CD14-positive monocyte (primary cell): ENCODE measurements at regions not wholly inside any gene's neighbourhood (a gene's known extent, or its start where the extent isn't known, plus 50 kb on each side); places are given as distances from the start of the nearest gene placed in this dataset.

ENCODE experiments used
- DNase-seq, 3 donors: peaks; one replicate each; pipeline ENCODE4 v3.0.0-alpha.2; 2011 to 2022
- H2AFZ ChIP-seq: 2 replicates; pipeline ENCODE4 v1.6.0; 2012; ENCODE audit warnings: mild to moderate bottlenecking, low read depth, low read length, inconsistent platforms; ENCODE audit not compliant: insufficient read depth, poor library complexity, severe bottlenecking
- H3K27ac ChIP-seq, 2 donors: 1 replicate in 1 of 2; 2 replicates in 1 of 2; pipeline ENCODE4 v1.5.1; 2012 to 2013; ENCODE audit warnings: low read length in 2 of 2, control low read depth in 1 of 2, inconsistent platforms in 1 of 2, low read depth in 1 of 2, mild to moderate bottlenecking in 1 of 2
- H3K27me3 ChIP-seq, 2 donors: one replicate each; pipeline versions ENCODE4 v1.6.0 to v1.6.1; 2011 to 2013; ENCODE audit warnings: low read length in 2 of 2; ENCODE audit not compliant: control insufficient read depth in 2 of 2, insufficient read depth in 2 of 2
- H3K36me3 ChIP-seq, 2 donors: replicated peaks in 1 of 2; 1 replicate in 1 of 2; 2 replicates in 1 of 2; pipeline versions ENCODE4 v1.5.1 to v1.6.1; 2012 to 2013; ENCODE audit warnings: low read length in 2 of 2, control low read depth in 1 of 2, inconsistent platforms in 1 of 2, mild to moderate bottlenecking in 1 of 2; ENCODE audit not compliant: insufficient read depth in 2 of 2, control insufficient read depth in 1 of 2
- H3K4me1 ChIP-seq, 2 donors: 1 replicate in 1 of 2; 2 replicates in 1 of 2; pipeline versions ENCODE4 v1.5.1 to v1.6.1; 2012 to 2013; ENCODE audit warnings: low read length in 2 of 2, control low read depth in 1 of 2, inconsistent platforms in 1 of 2, mild to moderate bottlenecking in 1 of 2, moderate library complexity in 1 of 2; ENCODE audit not compliant: insufficient read depth in 2 of 2, control insufficient read depth in 1 of 2
- H3K4me2 ChIP-seq: replicated peaks from 2 replicates; pipeline ENCODE3; 2012; ENCODE audit warnings: low read length, moderate library complexity, mild to moderate bottlenecking; ENCODE audit not compliant: poor library complexity, severe bottlenecking; ENCODE audit errors: extremely low read depth
- H3K4me3 ChIP-seq, 3 experiments: fragments of 200-600 bp in 1 of 3; sonication (generic) in 1 of 3; replicated peaks in 1 of 3; 1 replicate in 2 of 3; 2 replicates in 1 of 3; pipeline ENCODE4 v1.5.1; 2011 to 2013; ENCODE audit warnings: low read length in 3 of 3, mild to moderate bottlenecking in 3 of 3, control low read depth in 2 of 3, low read depth in 2 of 3, inconsistent platforms in 1 of 3, moderate library complexity in 1 of 3
- H3K79me2 ChIP-seq: 2 replicates; pipeline ENCODE4 v1.6.0; 2012; ENCODE audit warnings: mild to moderate bottlenecking, control low read depth, inconsistent platforms, low read length, moderate library complexity; ENCODE audit not compliant: insufficient read depth
- H3K9ac ChIP-seq: 2 replicates; pipeline ENCODE4 v1.6.0; 2017; ENCODE audit warnings: low read length, mild to moderate bottlenecking; ENCODE audit not compliant: insufficient read depth, poor library complexity, severe bottlenecking
- H3K9me3 ChIP-seq, 2 donors: replicated peaks in 1 of 2; 1 replicate in 1 of 2; 2 replicates in 1 of 2; pipeline versions ENCODE4 v1.5.1 to v1.6.1; 2012 to 2013; ENCODE audit warnings: low read length in 2 of 2, control low read depth in 1 of 2; ENCODE audit not compliant: control insufficient read depth in 1 of 2, insufficient read depth in 1 of 2
- H4K20me1 ChIP-seq: 2 replicates; pipeline ENCODE4 v1.6.0; 2012; ENCODE audit warnings: mild to moderate bottlenecking, low read length, control low read depth, moderate library complexity; ENCODE audit not compliant: insufficient read depth
- H3K27ac Mint-ChIP-seq, 7 donors: one replicate each; pipeline ENCODE4 v1.8.0; 2020; ENCODE audit warnings: mild to moderate bottlenecking in 7 of 7, mixed read lengths in 7 of 7, moderate library complexity in 6 of 7, inconsistent platforms in 2 of 7
- H3K27me3 Mint-ChIP-seq, 3 donors: one replicate each; pipeline ENCODE4 v1.8.0; 2021 to 2022; ENCODE audit warnings: low read depth in 3 of 3, mild to moderate bottlenecking in 3 of 3, mixed read lengths in 3 of 3, moderate library complexity in 3 of 3, inconsistent platforms in 1 of 3
- H3K36me3 Mint-ChIP-seq, 2 donors: one replicate each; pipeline ENCODE4 v1.8.0; 2020; ENCODE audit warnings: mixed read lengths in 2 of 2, inconsistent platforms in 1 of 2, mild to moderate bottlenecking in 1 of 2
- H3K4me1 Mint-ChIP-seq: one replicate; pipeline ENCODE4 v1.8.0; 2020; ENCODE audit warnings: mild to moderate bottlenecking, mixed read lengths
- H3K4me3 Mint-ChIP-seq, 2 donors: one replicate each; pipeline ENCODE4 v1.8.0; 2020; ENCODE audit warnings: mild to moderate bottlenecking in 2 of 2, mixed read lengths in 2 of 2, moderate library complexity in 1 of 2
- H3K9me3 Mint-ChIP-seq, 7 donors: one replicate each; pipeline ENCODE4 v1.8.0; 2020 to 2022; ENCODE audit warnings: mixed read lengths in 7 of 7, mild to moderate bottlenecking in 6 of 7, moderate library complexity in 6 of 7, inconsistent platforms in 2 of 7
- WGBS: methylation state at CpG from one replicate; pipeline ENCODE4 v1.1.5; 2013; ENCODE audit warnings: missing lambda C conversion rate; ENCODE audit not compliant: insufficient coverage; 5-methylcytosine and 5-hydroxymethylcytosine counted together
- intact Hi-C, 2 donors: fragments of 100-400 bp; cut with micrococcal nuclease; formaldehyde crosslinking; loops; one replicate each; pipeline versions ENCODE4 v1.15.0 to v1.15.1; 2023
- TF ChIP-seq, protein P1 (sequence below): fragments of 200-600 bp; IDR thresholded peaks from one replicate; pipeline ENCODE4 v1.8.0; 2022; ENCODE audit warnings: antibody characterized with exemption, mild to moderate bottlenecking

- peaks cover 0 to 2% (median 2%) of the 10 kb centered on the region in 3 donors for H3K27me3 Mint-ChIP-seq
- 96% methylated on average over 2 of the region's 5 CpGs for WGBS
Observed at GRCh38 chr7:96548664-96549063, 161.0 kb downstream of the SEM1 start.

DNA sequence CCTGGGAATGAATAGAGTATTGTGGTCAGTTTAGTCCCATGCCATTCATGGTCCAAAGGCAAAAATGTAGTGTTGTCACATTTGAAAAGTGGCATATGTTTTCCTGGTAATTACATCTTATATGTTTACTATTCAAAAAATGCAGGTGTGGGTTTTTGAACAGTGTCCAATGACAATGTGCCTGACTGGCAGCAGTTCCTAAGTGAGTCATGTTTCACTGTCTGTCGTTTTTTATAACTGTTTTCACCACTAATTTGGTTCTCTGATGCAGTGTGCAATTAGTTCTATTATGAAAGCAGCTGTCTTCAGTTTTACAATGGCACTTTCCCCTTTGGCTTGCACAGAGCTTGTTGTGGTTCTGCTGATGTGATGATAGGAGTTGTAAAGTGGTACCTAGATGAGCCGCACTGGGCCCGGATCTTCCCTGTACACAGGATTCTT lies 162.3 kb downstream of the SEM1 start:
- Mint-ChIP-seq H3K4me3 (no peak overlapping the region), H3K27ac (no peak overlapping the region), H3K27me3 (peaks cover 0 to 2% (median 2%) of the 10 kb centered on the region in 3 donors), H3K4me1 (no peaks in the 10 kb centered on the region), H3K9me3 (peaks cover 0 to 9% (median 3%) of the 10 kb centered on the region in 7 donors), H3K36me3 (no peaks in the 10 kb centered on the region)
- Histone ChIP-seq H3K4me3 (no peak overlapping the region), H3K9ac (no peak overlapping the region), H4K20me1 (no peaks in the 10 kb centered on the region), H3K36me3 (no peaks in the 10 kb centered on the region), H3K27ac (no peak overlapping the region), H2AFZ (no peak overlapping the region), H3K4me1 (no peaks in the 10 kb centered on the region), H3K27me3 (no peaks in the 10 kb centered on the region), H3K79me2 (no peaks in the 10 kb centered on the region), H3K4me2 (no peak overlapping the region), H3K9me3 (peaks cover 0 to 7% of the 10 kb centered on the region in 2 donors)
- intact Hi-C loops, result no loop called here
- no peak for DNase-seq
- TF ChIP-seq, protein P1, sequence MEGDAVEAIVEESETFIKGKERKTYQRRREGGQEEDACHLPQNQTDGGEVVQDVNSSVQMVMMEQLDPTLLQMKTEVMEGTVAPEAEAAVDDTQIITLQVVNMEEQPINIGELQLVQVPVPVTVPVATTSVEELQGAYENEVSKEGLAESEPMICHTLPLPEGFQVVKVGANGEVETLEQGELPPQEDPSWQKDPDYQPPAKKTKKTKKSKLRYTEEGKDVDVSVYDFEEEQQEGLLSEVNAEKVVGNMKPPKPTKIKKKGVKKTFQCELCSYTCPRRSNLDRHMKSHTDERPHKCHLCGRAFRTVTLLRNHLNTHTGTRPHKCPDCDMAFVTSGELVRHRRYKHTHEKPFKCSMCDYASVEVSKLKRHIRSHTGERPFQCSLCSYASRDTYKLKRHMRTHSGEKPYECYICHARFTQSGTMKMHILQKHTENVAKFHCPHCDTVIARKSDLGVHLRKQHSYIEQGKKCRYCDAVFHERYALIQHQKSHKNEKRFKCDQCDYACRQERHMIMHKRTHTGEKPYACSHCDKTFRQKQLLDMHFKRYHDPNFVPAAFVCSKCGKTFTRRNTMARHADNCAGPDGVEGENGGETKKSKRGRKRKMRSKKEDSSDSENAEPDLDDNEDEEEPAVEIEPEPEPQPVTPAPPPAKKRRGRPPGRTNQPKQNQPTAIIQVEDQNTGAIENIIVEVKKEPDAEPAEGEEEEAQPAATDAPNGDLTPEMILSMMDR, result no peak
- WGBS, result 55% methylated on average over 1 of the region's 3 CpGs

More at GRCh38 chr7:96548664-96549063, 161.0 kb downstream of the SEM1 start:
- Histone ChIP-seq H2AFZ (no peak overlapping the region), H4K20me1 (no peaks in the 10 kb centered on the region), H3K4me1 (no peaks in the 10 kb centered on the region), H3K36me3 (no peaks in the 10 kb centered on the region), H3K27me3 (no peaks in the 10 kb centered on the region), H3K4me2 (no peak overlapping the region), H3K9me3 (peaks cover 0 to 7% of the 10 kb centered on the region in 2 donors), H3K9ac (no peak overlapping the region), H3K79me2 (no peaks in the 10 kb centered on the region), H3K27ac (no peak overlapping the region), H3K4me3 (no peak overlapping the region)
- Mint-ChIP-seq H3K4me3 (no peak overlapping the region), H3K36me3 (no peaks in the 10 kb centered on the region), H3K27ac (no peak overlapping the region), H3K9me3 (peaks cover 0 to 9% (median 3%) of the 10 kb centered on the region in 7 donors), H3K4me1 (no peaks in the 10 kb centered on the region)
- no peak for DNase-seq
- intact Hi-C loops, result no loop called here
- TF ChIP-seq, protein P1, result no peak
